Skeletal muscle satellite cell (primary cell): ENCODE measurements at regions not wholly inside any gene's neighbourhood (a gene's known extent, or its start where the extent isn't known, plus 50 kb on each side); places are given as distances from the start of the nearest gene placed in this dataset.

Experiments
- H3K27me3 ChIP-seq: 2 replicates; pipeline ENCODE4 v1.7.0; 2013; ENCODE audit warnings: low read length; ENCODE audit not compliant: control insufficient read depth, insufficient read depth
- H3K36me3 ChIP-seq: 2 replicates; pipeline ENCODE4 v1.7.0; 2013; ENCODE audit warnings: mild to moderate bottlenecking, control low read depth, low read length; ENCODE audit not compliant: insufficient read depth
- H3K4me1 ChIP-seq: 2 replicates; pipeline ENCODE4 v1.7.0; 2013; ENCODE audit warnings: low read length; ENCODE audit not compliant: control insufficient read depth, insufficient read depth
- H3K4me2 ChIP-seq: 2 replicates; pipeline ENCODE4 v1.7.0; 2013; ENCODE audit warnings: mild to moderate bottlenecking, low read length
- H3K4me3 ChIP-seq: 2 replicates; pipeline ENCODE4 v1.7.0; 2013; ENCODE audit warnings: low read length
- H3K9ac ChIP-seq: 2 replicates; pipeline ENCODE4 v1.7.0; 2013; ENCODE audit warnings: mild to moderate bottlenecking, low read depth, low read length, moderate library complexity
- H3K9me3 ChIP-seq: replicated peaks from 2 replicates; pipeline ENCODE4 v1.7.0; 2013; ENCODE audit warnings: mild to moderate bottlenecking, control low read depth, low read length

DNA sequence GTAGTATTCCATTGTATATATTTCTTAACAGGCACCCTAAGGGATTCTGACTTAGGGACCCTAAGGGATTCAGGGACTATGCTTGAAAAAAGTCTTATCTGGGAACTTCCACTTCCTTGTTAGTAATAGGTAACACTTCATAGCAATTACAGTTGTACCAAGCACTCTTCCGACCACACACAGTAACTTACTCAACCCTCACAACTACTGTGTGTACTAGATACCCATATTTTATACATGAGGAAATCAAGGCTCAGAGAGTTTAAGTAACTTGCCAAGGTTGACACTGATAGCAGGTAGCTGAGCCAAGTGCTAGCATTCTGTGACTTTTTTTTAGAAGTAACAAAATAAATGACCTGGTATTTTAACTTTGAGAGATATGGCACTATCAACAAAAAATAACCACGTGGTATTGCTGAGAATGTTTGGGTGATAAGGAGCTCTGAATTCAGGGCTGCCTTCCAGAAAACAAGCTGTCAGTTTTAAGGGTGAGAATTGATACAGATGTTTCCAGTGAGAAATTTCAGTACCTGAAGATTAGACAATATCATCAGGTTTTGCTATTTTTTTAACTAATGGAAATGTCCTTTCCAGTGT is 210.3 kb upstream of the SUCLG2 start:
- Histone ChIP-seq H3K4me2 (no peak overlapping the region), H3K9ac (no peak overlapping the region), H3K9me3 (no peaks in the 10 kb centered on the region), H3K4me3 (no peak overlapping the region), H3K36me3 (no peaks in the 10 kb centered on the region), H3K4me1 (no peaks in the 10 kb centered on the region), H3K27me3 (no peaks in the 10 kb centered on the region)

DNA sequence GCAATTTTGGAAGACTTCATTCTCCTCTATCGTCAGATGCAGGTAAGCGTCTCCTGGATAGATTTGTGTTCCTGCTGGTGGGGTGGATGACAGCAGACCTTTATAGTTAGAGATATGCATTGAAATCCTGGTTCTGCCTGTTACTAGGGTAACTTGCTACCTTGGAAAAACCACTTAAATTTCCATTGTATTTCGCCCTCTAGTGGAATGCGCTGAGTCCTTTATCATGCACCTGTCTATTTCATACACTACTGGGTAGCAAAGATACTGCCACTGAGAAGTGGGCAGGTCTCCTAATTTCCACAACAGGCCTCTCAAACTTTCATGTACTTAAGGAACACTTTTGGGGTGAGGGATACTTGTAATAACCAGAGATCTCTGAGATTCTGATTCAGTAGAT is 209.5 kb upstream of the SUCLG2 start:
- Histone ChIP-seq H3K9me3 (no peaks in the 10 kb centered on the region), H3K4me2 (no peak overlapping the region), H3K4me3 (no peak overlapping the region), H3K9ac (no peak overlapping the region), H3K27me3 (no peaks in the 10 kb centered on the region), H3K36me3 (no peaks in the 10 kb centered on the region), H3K4me1 (no peaks in the 10 kb centered on the region)

DNA sequence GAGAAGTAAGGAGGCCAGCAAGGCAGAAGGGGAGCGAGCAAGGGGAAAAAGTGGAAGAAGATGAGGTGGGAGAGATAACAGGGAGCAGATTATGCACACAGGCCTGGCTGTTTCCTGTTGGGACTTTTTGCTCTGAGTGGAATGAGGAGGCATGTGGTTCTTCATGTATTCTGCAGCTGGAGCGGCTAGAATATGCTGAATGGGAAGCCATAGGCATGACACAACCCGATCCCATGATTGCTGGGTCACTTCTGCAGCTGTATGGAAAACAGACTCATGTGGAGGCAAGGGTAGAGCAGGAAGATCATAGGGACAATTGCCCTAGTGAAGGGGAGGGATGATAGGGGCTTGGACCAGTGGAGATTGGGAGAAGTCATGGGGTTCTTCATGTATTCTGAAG is 206.0 kb upstream of the SUCLG2 start:
- no peaks in the 10 kb centered on the region for H3K36me3 ChIP-seq
- no peak overlapping the region for H3K4me3 ChIP-seq
- H3K27me3 ChIP-seq, result no peaks in the 10 kb centered on the region
- no peaks in the 10 kb centered on the region for H3K9me3 ChIP-seq
- no peaks in the 10 kb centered on the region for H3K4me1 ChIP-seq
- H3K4me2 ChIP-seq, result no peak overlapping the region
- H3K9ac ChIP-seq, result no peak overlapping the region

DNA sequence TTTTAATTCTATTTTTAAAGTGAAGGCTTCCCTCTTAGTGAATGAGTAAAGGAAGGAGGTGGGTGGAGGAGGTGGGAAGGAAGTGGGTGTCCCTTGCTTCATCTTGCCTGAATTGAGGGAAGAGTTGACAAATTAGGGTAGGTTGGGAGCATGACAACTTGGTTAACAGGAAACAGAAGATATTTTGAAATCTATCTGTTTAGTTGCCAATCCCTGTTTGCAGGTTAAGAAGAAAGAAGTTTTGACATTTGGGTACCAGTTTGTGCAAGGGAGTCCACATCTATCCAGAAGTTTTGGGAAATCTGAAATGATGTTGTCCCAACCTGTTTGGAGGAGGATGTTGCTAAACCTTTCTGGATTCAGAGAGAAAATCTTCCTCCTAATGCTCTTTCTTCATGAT is 204.1 kb upstream of the SUCLG2 start:
- Histone ChIP-seq H3K4me3 (no peak overlapping the region), H3K27me3 (no peaks in the 10 kb centered on the region), H3K36me3 (no peaks in the 10 kb centered on the region), H3K4me2 (no peak overlapping the region), H3K9me3 (no peaks in the 10 kb centered on the region), H3K4me1 (no peaks in the 10 kb centered on the region), H3K9ac (no peak overlapping the region)

DNA sequence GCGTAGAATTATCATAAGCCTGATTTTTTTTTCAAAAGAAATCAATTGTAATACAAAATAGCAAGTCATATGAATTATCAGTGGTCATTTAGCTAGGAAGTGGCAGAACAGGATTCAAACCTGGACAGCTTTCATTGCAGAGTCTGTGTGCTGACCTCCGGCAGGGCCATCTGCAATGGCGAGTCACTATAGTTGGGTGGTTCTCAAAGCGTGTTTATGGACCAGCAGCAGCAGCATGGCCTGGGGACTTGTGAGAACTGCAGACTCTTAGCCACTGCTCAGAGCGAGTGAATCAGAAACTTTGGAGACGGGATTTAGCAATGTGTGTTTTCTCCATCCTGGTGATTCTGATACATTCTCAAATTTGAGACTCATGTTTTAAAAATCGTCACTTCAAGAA is 202.3 kb upstream of the SUCLG2 start:
- Histone ChIP-seq H3K4me2 (no peak overlapping the region), H3K27me3 (no peaks in the 10 kb centered on the region), H3K4me1 (no peaks in the 10 kb centered on the region), H3K4me3 (no peak overlapping the region), H3K9me3 (no peaks in the 10 kb centered on the region), H3K36me3 (no peaks in the 10 kb centered on the region), H3K9ac (no peak overlapping the region)

DNA sequence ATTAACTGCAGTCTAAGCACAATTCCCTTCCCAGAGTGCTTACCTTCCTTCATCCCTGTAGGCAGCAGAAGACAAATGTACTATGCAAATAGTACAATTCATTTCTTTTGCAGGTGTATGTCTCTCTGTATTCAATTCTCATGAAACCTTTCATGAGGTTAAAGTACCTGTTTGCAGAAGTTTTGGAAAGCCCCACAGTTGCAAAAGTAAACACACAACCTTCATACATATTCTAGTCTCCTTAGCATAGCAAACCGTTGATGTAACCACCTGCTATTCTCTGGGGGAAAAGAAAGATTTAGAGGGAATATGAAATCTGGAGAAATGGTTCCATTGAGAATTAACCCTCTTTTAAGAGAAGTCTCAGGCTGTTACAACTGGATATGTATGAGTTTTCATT is 200.3 kb upstream of the SUCLG2 start:
- H3K4me3 ChIP-seq, result no peak overlapping the region
- no peaks in the 10 kb centered on the region for H3K27me3 ChIP-seq
- no peaks in the 10 kb centered on the region for H3K36me3 ChIP-seq
- no peaks in the 10 kb centered on the region for H3K4me1 ChIP-seq
- no peak overlapping the region for H3K4me2 ChIP-seq
- H3K9me3 ChIP-seq, result no peaks in the 10 kb centered on the region
- no peak overlapping the region for H3K9ac ChIP-seq

DNA sequence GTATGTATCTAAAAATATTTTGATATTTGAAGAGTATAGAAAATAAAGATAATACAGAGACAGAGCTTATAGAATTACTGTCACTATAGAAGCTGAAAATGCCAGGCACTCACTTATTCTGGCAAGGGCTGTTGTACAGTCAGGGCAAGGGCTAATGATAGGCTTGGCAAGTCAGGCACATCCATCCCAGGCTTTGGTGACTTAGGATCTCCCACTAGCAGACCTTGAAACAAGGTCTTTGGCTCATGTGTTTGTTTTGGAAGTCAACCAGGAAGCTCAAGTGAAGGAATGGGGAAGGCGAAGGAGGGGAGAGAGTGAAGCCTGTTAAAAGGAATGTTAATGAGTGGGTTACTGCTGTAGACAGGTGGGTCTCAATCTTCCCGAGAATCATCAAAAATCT is 199.1 kb upstream of the SUCLG2 start:
- H3K9ac ChIP-seq, result no peak overlapping the region
- no peak overlapping the region for H3K4me3 ChIP-seq
- no peaks in the 10 kb centered on the region for H3K27me3 ChIP-seq
- no peaks in the 10 kb centered on the region for H3K36me3 ChIP-seq
- no peak overlapping the region for H3K4me2 ChIP-seq
- no peaks in the 10 kb centered on the region for H3K9me3 ChIP-seq
- no peaks in the 10 kb centered on the region for H3K4me1 ChIP-seq

DNA sequence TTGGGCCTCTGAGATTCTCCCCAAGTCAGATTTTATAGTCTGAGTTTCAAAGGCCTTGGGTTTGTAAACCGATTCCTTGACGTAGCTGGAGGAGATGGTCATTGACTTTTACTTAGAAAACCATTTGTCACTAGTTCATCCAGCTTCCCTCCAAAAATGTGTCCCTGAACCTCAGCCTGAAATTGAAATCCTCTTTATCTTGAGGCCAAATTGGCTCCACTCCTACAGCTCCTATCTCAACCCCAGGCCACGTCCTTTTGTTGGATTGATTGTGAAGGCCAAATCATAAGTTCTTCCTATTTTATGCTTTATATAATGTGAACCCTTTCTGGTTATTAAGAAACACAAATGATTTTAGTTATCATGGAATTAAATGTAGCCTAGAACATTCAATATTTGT is 193.9 kb upstream of the SUCLG2 start:
- H3K36me3 ChIP-seq, result no peaks in the 10 kb centered on the region
- H3K4me2 ChIP-seq, result no peak overlapping the region
- H3K4me3 ChIP-seq, result no peak overlapping the region
- H3K27me3 ChIP-seq, result no peaks in the 10 kb centered on the region
- no peaks in the 10 kb centered on the region for H3K9me3 ChIP-seq
- H3K4me1 ChIP-seq, result no peaks in the 10 kb centered on the region
- H3K9ac ChIP-seq, result no peak overlapping the region

DNA sequence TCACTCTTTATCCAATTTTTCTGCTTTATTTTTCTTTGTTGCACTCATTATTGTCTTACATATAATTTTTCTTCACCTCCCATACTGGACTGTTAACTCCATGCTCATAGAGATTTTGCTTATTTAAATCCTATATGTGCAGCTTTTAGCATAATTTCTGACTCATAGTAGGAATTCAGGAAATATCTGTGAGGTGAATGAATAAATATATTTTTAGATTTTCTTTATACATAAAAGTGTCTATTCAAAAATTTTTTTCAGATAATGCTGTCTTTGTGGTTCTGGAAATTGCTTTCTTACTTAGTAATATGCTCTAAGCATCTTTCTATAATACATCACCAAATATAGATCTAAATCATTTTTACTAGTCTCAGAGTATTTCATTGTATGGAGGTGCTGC is 191.8 kb upstream of the SUCLG2 start:
- Histone ChIP-seq H3K9ac (no peak overlapping the region), H3K4me2 (no peak overlapping the region), H3K4me1 (no peaks in the 10 kb centered on the region), H3K27me3 (no peaks in the 10 kb centered on the region), H3K9me3 (no peaks in the 10 kb centered on the region), H3K36me3 (no peaks in the 10 kb centered on the region), H3K4me3 (no peak overlapping the region)

DNA sequence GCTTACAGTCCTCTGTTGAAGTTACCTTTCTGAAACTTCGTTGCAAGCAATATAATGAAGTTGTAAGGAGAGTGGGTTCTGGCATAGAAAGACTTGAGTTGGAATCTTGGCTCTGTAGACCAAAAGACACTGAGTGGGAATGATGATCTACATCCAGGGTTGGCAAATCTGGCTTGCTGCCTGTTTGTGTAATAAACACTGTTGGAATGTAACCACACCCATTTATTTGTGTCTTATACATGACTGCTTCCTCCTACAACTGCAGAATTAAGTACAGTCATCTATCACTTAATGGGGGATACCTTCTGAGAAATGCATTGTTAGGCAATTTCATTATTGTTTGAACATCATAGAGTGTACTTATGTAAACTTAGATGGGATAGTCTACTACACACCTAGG is 178.4 kb upstream of the SUCLG2 start:
- H3K4me1 ChIP-seq, result no peaks in the 10 kb centered on the region
- no peak overlapping the region for H3K9ac ChIP-seq
- no peaks in the 10 kb centered on the region for H3K27me3 ChIP-seq
- no peaks in the 10 kb centered on the region for H3K9me3 ChIP-seq
- no peak overlapping the region for H3K4me2 ChIP-seq
- no peak overlapping the region for H3K4me3 ChIP-seq
- H3K36me3 ChIP-seq, result no peaks in the 10 kb centered on the region

DNA sequence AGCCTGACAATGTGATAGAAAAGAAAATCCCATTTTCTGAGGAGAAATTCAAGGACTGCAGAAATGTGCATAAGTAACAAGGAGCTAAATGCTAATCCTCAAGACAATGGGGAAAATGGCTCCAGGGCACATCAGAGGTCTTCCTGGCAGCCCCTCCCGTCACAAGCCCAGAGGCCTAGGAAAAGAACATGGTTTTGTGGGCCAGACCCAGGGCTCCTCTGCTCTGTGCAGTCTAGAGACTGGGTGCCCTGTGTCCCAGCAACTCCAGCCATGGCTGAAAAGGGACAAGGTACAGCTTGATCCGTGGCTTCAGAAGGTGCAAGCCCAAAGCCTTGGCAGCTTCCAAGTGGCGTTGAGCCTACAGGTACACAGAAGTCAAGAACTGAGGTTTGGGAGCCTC is 176.8 kb upstream of the SUCLG2 start:
- no peaks in the 10 kb centered on the region for H3K9me3 ChIP-seq
- no peaks in the 10 kb centered on the region for H3K36me3 ChIP-seq
- no peaks in the 10 kb centered on the region for H3K27me3 ChIP-seq
- no peak overlapping the region for H3K4me3 ChIP-seq
- H3K9ac ChIP-seq, result no peak overlapping the region
- H3K4me2 ChIP-seq, result no peak overlapping the region
- H3K4me1 ChIP-seq, result no peaks in the 10 kb centered on the region

DNA sequence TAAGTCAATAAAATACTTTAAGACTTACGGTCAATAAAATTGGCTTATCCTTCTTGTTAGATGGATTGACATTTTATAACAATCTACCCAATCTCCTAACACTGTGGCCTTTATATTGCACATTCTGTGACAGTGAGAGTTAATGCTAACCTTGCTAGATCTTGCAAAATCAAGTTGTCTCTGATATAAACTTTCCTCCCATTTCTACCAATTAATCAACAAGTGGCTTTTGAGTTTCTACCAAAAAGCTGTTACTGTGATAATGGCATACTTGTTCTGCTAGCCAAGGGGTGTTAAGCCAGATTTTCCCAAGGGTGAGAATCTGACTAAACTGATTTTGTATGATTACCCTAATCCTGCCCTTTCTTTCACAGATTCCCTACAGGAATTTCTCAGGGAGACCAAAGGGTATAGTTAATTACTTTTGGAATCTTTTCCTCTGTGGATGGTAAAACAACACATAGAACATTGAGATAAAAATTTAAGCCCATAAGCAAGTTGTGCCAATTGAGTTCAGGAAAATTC is 174.1 kb upstream of the SUCLG2 start:
- Histone ChIP-seq H3K9me3 (no peaks in the 10 kb centered on the region), H3K9ac (no peak overlapping the region), H3K36me3 (no peaks in the 10 kb centered on the region), H3K4me2 (no peak overlapping the region), H3K4me3 (no peak overlapping the region), H3K4me1 (no peaks in the 10 kb centered on the region), H3K27me3 (no peaks in the 10 kb centered on the region)
